ENCODE measurements at regions not wholly inside any gene's neighbourhood (a gene's known extent, or its start where the extent isn't known, plus 50 kb on each side); places are given as distances from the start of the nearest gene placed in this dataset.
"Not testable (repeated sequence)": the region's sequence is repeated elsewhere in the genome, so short reads cannot be mapped to it uniquely, and the experiment has no call there.

GRCh38 chr4:10388146-10388545 is 69.1 kb downstream of the ZNF518B start:
- DNase-seq = not testable (repeated sequence)

- no peak for DNase-seq
Observed at GRCh38 chr4:10385994-10386394, 71.2 kb downstream of the ZNF518B start.

- no peak for DNase-seq
Observed at GRCh38 chr4:10384974-10385373, 72.3 kb downstream of the ZNF518B start.

- no peak for DNase-seq
Observed at GRCh38 chr4:10383417-10383816, 73.8 kb downstream of the ZNF518B start.

- not testable (repeated sequence) for DNase-seq
Observed at GRCh38 chr4:10382171-10382570, 75.1 kb downstream of the ZNF518B start.

- DNase-seq = no peak
Observed at GRCh38 chr4:10381146-10381545, 76.1 kb downstream of the ZNF518B start.

GRCh38 chr4:10380735-10381134 is 76.5 kb downstream of the ZNF518B start:
- DNase-seq = no peak

GRCh38 chr4:10371869-10372471 is 85.3 kb downstream of the ZNF518B start:
- no peak for DNase-seq

- DNase-seq = no peak
Observed at GRCh38 chr4:10371121-10371520, 86.1 kb downstream of the ZNF518B start.

GRCh38 chr4:10369517-10369916 is 87.7 kb downstream of the ZNF518B start:
- no peak for DNase-seq

GRCh38 chr4:10366628-10367027 is 90.6 kb downstream of the ZNF518B start:
- DNase-seq = no peak

GRCh38 chr4:10364194-10364593 is 93.0 kb downstream of the ZNF518B start:
- no peak for DNase-seq

GRCh38 chr4:10354746-10355145 is 102.5 kb downstream of the ZNF518B start:
- no peak for DNase-seq

GRCh38 chr4:10354225-10354624 is 103.0 kb downstream of the ZNF518B start:
- no peak for DNase-seq

- DNase-seq = no peak
Observed at GRCh38 chr4:10353110-10353509, 104.1 kb downstream of the ZNF518B start.

- DNase-seq = no peak
Observed at GRCh38 chr4:10348241-10348640, 109.0 kb downstream of the ZNF518B start.

- no peak for DNase-seq
Observed at GRCh38 chr4:10347815-10348214, 109.4 kb downstream of the ZNF518B start.

- no peak for DNase-seq
Observed at GRCh38 chr4:10347281-10347795, 109.9 kb downstream of the ZNF518B start.

GRCh38 chr4:10346023-10346422 is 111.2 kb downstream of the ZNF518B start:
- no peak for DNase-seq

GRCh38 chr4:10345381-10345784 is 111.8 kb downstream of the ZNF518B start:
- no peak for DNase-seq

GRCh38 chr4:10344824-10345223 is 112.4 kb downstream of the ZNF518B start:
- no peak for DNase-seq

GRCh38 chr4:10343656-10344055 is 113.6 kb downstream of the ZNF518B start:
- no peak for DNase-seq

GRCh38 chr4:10342866-10343265 is 114.4 kb downstream of the ZNF518B start:
- DNase-seq = no peak

- no peak for DNase-seq
Observed at GRCh38 chr4:10336471-10336870, 120.8 kb downstream of the ZNF518B start.

GRCh38 chr4:10335050-10335449 is 122.2 kb downstream of the ZNF518B start:
- DNase-seq = no peak
